Endothelial cell of umbilical vein (primary cell): ENCODE measurements at regions not wholly inside any gene's neighbourhood (a gene's known extent, or its start where the extent isn't known, plus 50 kb on each side); places are given as distances from the start of the nearest gene placed in this dataset.

Experiments used
- BruUV-seq: library from RNA; stranded (reverse); fragments of 400-500 nt; replicated peaks from 2 replicates; lab custom pipeline; 2021; lab: Mats Ljungman, UMichigan
- CTCF ChIA-PET: fragments of 300-600, 350-600 bp; sonication (Branson Sonifier 250); formaldehyde crosslinking; loops from one replicate; lab custom pipeline; 2021; ENCODE audit warnings: antibody characterized with exemption, inconsistent platforms; lab: Charles Lee
- POLR2A ChIA-PET: fragments of 300-600, 350-600 bp; sonication (Branson Sonifier 250); formaldehyde crosslinking; loops from one replicate; lab custom pipeline; 2021; ENCODE audit warnings: antibody characterized with exemption, inconsistent platforms; lab: Charles Lee
- DNase-seq: peaks from one replicate; pipeline ENCODE4 v3.0.0-alpha.2; 2011; ENCODE audit warnings: low read depth, low spot score
- FAIRE-seq: peaks from 2 replicates; lab custom pipeline; 2011; peaks lifted over from hg19 to GRCh38; lab: Jason Lieb, UNC
- H2AFZ ChIP-seq: 2 replicates; pipeline ENCODE4 v1.6.0; 2012; ENCODE audit warnings: low read depth, low read length, control low read depth, inconsistent platforms
- H3K27ac ChIP-seq: 2 replicates; pipeline ENCODE4 v1.5.1; 2011; ENCODE audit warnings: low read depth, mild to moderate bottlenecking, control low read depth, low read length, moderate library complexity; ENCODE audit not compliant: insufficient read depth
- H3K27me3 ChIP-seq, 2 experiments: 2 replicates each; pipeline versions ENCODE4 v1.6.0 to v1.6.1; 2011; ENCODE audit warnings: low read length in 2 of 2, mixed read lengths in 1 of 2; ENCODE audit not compliant: control insufficient read depth in 2 of 2, insufficient read depth in 2 of 2
- H3K36me3 ChIP-seq, 2 experiments: 2 replicates in 1 of 2; 3 replicates in 1 of 2; pipeline ENCODE4 v1.5.1; 2011; ENCODE audit warnings: low read length in 2 of 2, mild to moderate bottlenecking in 1 of 2, moderate library complexity in 1 of 2; ENCODE audit not compliant: control insufficient read depth in 2 of 2, insufficient read depth in 2 of 2; ENCODE audit errors: extremely low read depth in 1 of 2
- H3K4me1 ChIP-seq: 3 replicates; pipeline ENCODE4 v1.5.1; 2011; ENCODE audit warnings: mild to moderate bottlenecking, low read length; ENCODE audit not compliant: control insufficient read depth, insufficient read depth; ENCODE audit errors: extremely low read depth
- H3K4me2 ChIP-seq: 2 replicates; pipeline ENCODE4 v1.6.1; 2011; ENCODE audit warnings: low read length, control low read depth, mixed read lengths; ENCODE audit not compliant: insufficient read depth
- H3K4me3 ChIP-seq, 3 experiments: fragments of 200-600 bp in 1 of 3; sonication (generic), shearing (Covaris generic) in 1 of 3; replicated peaks in 1 of 3; 2 replicates each; pipeline ENCODE4 v1.5.1; 2011 to 2016; ENCODE audit warnings: control low read depth in 3 of 3, low read length in 3 of 3, mild to moderate bottlenecking in 2 of 3, inconsistent platforms in 1 of 3, low read depth in 1 of 3, moderate library complexity in 1 of 3; ENCODE audit not compliant: insufficient read depth in 1 of 3
- H3K79me2 ChIP-seq: 2 replicates; pipeline ENCODE4 v1.6.0; 2012; ENCODE audit warnings: low read length, inconsistent platforms; ENCODE audit not compliant: control insufficient read depth, insufficient read depth
- H3K9ac ChIP-seq: replicated peaks from 2 replicates; pipeline ENCODE3; 2011; ENCODE audit warnings: low read length, control low read depth; ENCODE audit not compliant: insufficient read depth; ENCODE audit errors: extremely low read depth
- H3K9me1 ChIP-seq: replicated peaks from 3 replicates; pipeline ENCODE4 v1.6.0; 2011; ENCODE audit warnings: mild to moderate bottlenecking, low read length; ENCODE audit not compliant: control insufficient read depth, insufficient read depth; ENCODE audit errors: extremely low read depth
- H3K9me3 ChIP-seq: replicated peaks from 2 replicates; pipeline ENCODE4 v1.5.1; 2012; ENCODE audit warnings: low read length, inconsistent platforms; ENCODE audit not compliant: control insufficient read depth, insufficient read depth
- H4K20me1 ChIP-seq: replicated peaks from 2 replicates; pipeline ENCODE3; 2011; ENCODE audit warnings: mild to moderate bottlenecking, low read length; ENCODE audit not compliant: control insufficient read depth, insufficient read depth; ENCODE audit errors: extremely low read depth
- CTCF ChIP-seq, 2 donors: IDR thresholded peaks; 1 replicate in 1 of 2; 2 replicates in 1 of 2; pipeline ENCODE4 v1.5.1; 2011; ENCODE audit warnings: low read length in 2 of 2, mild to moderate bottlenecking in 2 of 2, moderate library complexity in 2 of 2, control low read depth in 1 of 2, inconsistent platforms in 1 of 2, low read depth in 1 of 2; ENCODE audit not compliant: insufficient read depth in 1 of 2; ENCODE audit errors: extremely low read depth in 1 of 2
- EZH2 ChIP-seq: IDR thresholded peaks from 2 replicates; pipeline ENCODE4 v1.6.1; 2012; ENCODE audit warnings: borderline replicate concordance, low read depth, mild to moderate bottlenecking, moderate library complexity, low read length, inconsistent platforms; ENCODE audit not compliant: severe bottlenecking
- FOS ChIP-seq: IDR thresholded peaks from 2 replicates; pipeline ENCODE4 v1.6.1; 2011; ENCODE audit warnings: mild to moderate bottlenecking, low read length, moderate library complexity, borderline replicate concordance; ENCODE audit not compliant: insufficient read depth
- GATA2 ChIP-seq: IDR thresholded peaks from 2 replicates; pipeline ENCODE4 v1.7.0; 2011; ENCODE audit warnings: low read depth, mild to moderate bottlenecking, moderate library complexity, mixed read lengths, low read length; ENCODE audit not compliant: insufficient read length, insufficient read depth
- JUN ChIP-seq: IDR thresholded peaks from 2 replicates; pipeline ENCODE4 v1.6.1; 2011; ENCODE audit warnings: borderline replicate concordance, low read depth; ENCODE audit not compliant: insufficient read length, insufficient read depth
- MAX ChIP-seq: IDR thresholded peaks from 2 replicates; pipeline ENCODE4 v1.6.1; 2011; ENCODE audit not compliant: insufficient read depth, insufficient read length
- MYC ChIP-seq: IDR thresholded peaks from one replicate; pipeline ENCODE4 v1.6.1; 2011; ENCODE audit warnings: mild to moderate bottlenecking, low read depth, low read length
- POLR2A ChIP-seq: IDR thresholded peaks from 2 replicates; pipeline ENCODE4 v1.6.1; 2012; ENCODE audit warnings: low read depth, mild to moderate bottlenecking, control low read depth, low read length
- POLR2AphosphoS5 ChIP-seq: IDR thresholded peaks from 2 replicates; pipeline ENCODE4 v1.6.1; 2012; ENCODE audit warnings: low read depth, mild to moderate bottlenecking, control low read depth, low read length, moderate library complexity; ENCODE audit not compliant: insufficient read depth
- dilution Hi-C: fragments of 300-500 bp; cut with MboI; formaldehyde crosslinking; loops from one replicate; pipeline ENCODE4 v1.15.0; 2019; ENCODE audit warnings: low sequenced_read_pairs; ENCODE audit not compliant: extremely low pct_ligation_motif_present
- intact Hi-C: fragments of 100-400 bp; cut with micrococcal nuclease; formaldehyde crosslinking; loops from one replicate; pipeline ENCODE4 v1.10.0; 2022

- no peak overlapping the region for H3K27ac ChIP-seq
- no peak for FAIRE-seq
- POLR2A ChIA-PET: no interaction called here
- no peak overlapping the region for H2AFZ ChIP-seq
- CTCF ChIA-PET: no interaction called here
- BruUV-seq: no TSS peak
- H3K4me3 ChIP-seq: no peak overlapping the region
- H3K9me1 ChIP-seq: no peaks in the 10 kb centered on the region
- no peaks in the 10 kb centered on the region for H3K4me1 ChIP-seq
- TF ChIP-seq GATA2: no peak
- TF ChIP-seq CTCF (IDR thresholded peaks at IDR 0.05; ENCODE audit: extremely low read depth in 1 of 2, insufficient read depth in 1 of 2, low read depth in 1 of 2, low read length in 2 of 2): no peak
- TF ChIP-seq JUN: no peak
- TF ChIP-seq EZH2: no peak
- no peak for TF ChIP-seq MYC
- TF ChIP-seq POLR2AphosphoS5: no peak
- no peak for TF ChIP-seq POLR2A
- TF ChIP-seq FOS: no peak
- TF ChIP-seq MAX: no peak
- intact Hi-C loops: no loop called here
- H3K79me2 ChIP-seq: no peaks in the 10 kb centered on the region
- dilution Hi-C loops: no loop called here
- no peak overlapping the region for H3K4me2 ChIP-seq
- no peak for DNase-seq
- no peak overlapping the region for H3K9ac ChIP-seq
- H4K20me1 ChIP-seq: no peaks in the 10 kb centered on the region
- H3K27me3 ChIP-seq: no peaks in the 10 kb centered on the region
- H3K9me3 ChIP-seq: no peaks in the 10 kb centered on the region
- H3K36me3 ChIP-seq: no peaks in the 10 kb centered on the region
These were observed 2313.1 kb upstream of the AGA start for GRCh38 chr4:179755322-179755721.
